ENCODE measurements at regions not wholly inside any gene's neighbourhood (a gene's known extent, or its start where the extent isn't known, plus 50 kb on each side); places are given as distances from the start of the nearest gene placed in this dataset.
"Not testable (repeated sequence)": the region's sequence is repeated elsewhere in the genome, so short reads cannot be mapped to it uniquely, and the experiment has no call there.

- no peak for DNase-seq
Observed at GRCh38 chr18:56000041-56000440, 412.0 kb upstream of the TCF4 start.

- no peak for DNase-seq
Observed at GRCh38 chr18:55999641-56000040, 411.6 kb upstream of the TCF4 start.

GRCh38 chr18:55998801-55999385 is 410.9 kb upstream of the TCF4 start:
- DNase-seq = no peak

GRCh38 chr18:55998071-55998522 is 410.1 kb upstream of the TCF4 start:
- peak; percentile 84 for DNase-seq

- DNase-seq = no peak
Observed at GRCh38 chr18:55997151-55997561, 409.2 kb upstream of the TCF4 start.

- DNase-seq = no peak
Observed at GRCh38 chr18:55996717-55997116, 408.7 kb upstream of the TCF4 start.

- DNase-seq = no peak
Observed at GRCh38 chr18:55990186-55990585, 402.2 kb upstream of the TCF4 start.

GRCh38 chr18:55988537-55988936 is 400.5 kb upstream of the TCF4 start:
- no peak for DNase-seq

- DNase-seq = no peak
Observed at GRCh38 chr18:55983433-55983832, 395.4 kb upstream of the TCF4 start.

- no peak for DNase-seq
Observed at GRCh38 chr18:55982992-55983391, 395.0 kb upstream of the TCF4 start.

- no peak for DNase-seq
Observed at GRCh38 chr18:55981712-55982475, 393.9 kb upstream of the TCF4 start.

GRCh38 chr18:55974521-55974920 is 386.5 kb upstream of the TCF4 start:
- DNase-seq = no peak

- no peak for DNase-seq
Observed at GRCh38 chr18:55968550-55968949, 380.6 kb upstream of the TCF4 start.

- DNase-seq = no peak
Observed at GRCh38 chr18:55967019-55967418, 379.0 kb upstream of the TCF4 start.

GRCh38 chr18:55964171-55964570 is 376.2 kb upstream of the TCF4 start:
- no peak for DNase-seq

- no peak for DNase-seq
Observed at GRCh38 chr18:55953326-55953725, 365.3 kb upstream of the TCF4 start.

GRCh38 chr18:55951738-55952137 is 363.7 kb upstream of the TCF4 start:
- not testable (repeated sequence) for DNase-seq

GRCh38 chr18:55950379-55951166 is 362.6 kb upstream of the TCF4 start:
- DNase-seq = no peak

- DNase-seq = peak; percentile 19
Observed at GRCh38 chr18:55934821-55935220, 346.8 kb upstream of the TCF4 start.

GRCh38 chr18:55932675-55933074 is 344.7 kb upstream of the TCF4 start:
- DNase-seq = no peak

GRCh38 chr18:55927831-55928230 is 339.8 kb upstream of the TCF4 start:
- no peak for DNase-seq

GRCh38 chr18:55925772-55926171 is 337.8 kb upstream of the TCF4 start:
- DNase-seq = no peak

GRCh38 chr18:55920063-55920462 is 332.1 kb upstream of the TCF4 start:
- no peak for DNase-seq

- DNase-seq = no peak
Observed at GRCh38 chr18:55918444-55918843, 330.5 kb upstream of the TCF4 start.
